Muscle of leg (tissue), 3 donors: ENCODE measurements at regions not wholly inside any gene's neighbourhood (a gene's known extent, or its start where the extent isn't known, plus 50 kb on each side); places are given as distances from the start of the nearest gene placed in this dataset.

Source experiments
- DNase-seq: peaks from one replicate; pipeline ENCODE4 v3.0.0; 2013
- H3K27ac ChIP-seq: one replicate; pipeline ENCODE4 v1.5.1; 2013; ENCODE audit warnings: mild to moderate bottlenecking, low read length, control low read depth
- H3K27me3 ChIP-seq: one replicate; pipeline ENCODE4 v1.6.1; 2013; ENCODE audit warnings: low read length; ENCODE audit not compliant: control insufficient read depth, insufficient read depth
- H3K36me3 ChIP-seq: one replicate; pipeline ENCODE4 v1.6.1; 2013; ENCODE audit warnings: low read length; ENCODE audit not compliant: control insufficient read depth, insufficient read depth
- H3K4me1 ChIP-seq: one replicate; pipeline ENCODE4 v1.6.1; 2013; ENCODE audit warnings: low read length; ENCODE audit not compliant: control insufficient read depth, insufficient read depth
- H3K4me3 ChIP-seq: one replicate; pipeline ENCODE4 v1.5.1; 2013; ENCODE audit warnings: low read length, control low read depth
- H3K9me3 ChIP-seq: replicated peaks from 2 replicates; pipeline ENCODE4 v1.6.1; 2013; ENCODE audit warnings: low read depth, low read length; ENCODE audit not compliant: control insufficient read depth
- WGBS: methylation state at CpG from one replicate; pipeline ENCODE4 v1.1.5; 2013; ENCODE audit warnings: missing lambda C conversion rate; ENCODE audit not compliant: insufficient coverage; 5-methylcytosine and 5-hydroxymethylcytosine counted together

DNA sequence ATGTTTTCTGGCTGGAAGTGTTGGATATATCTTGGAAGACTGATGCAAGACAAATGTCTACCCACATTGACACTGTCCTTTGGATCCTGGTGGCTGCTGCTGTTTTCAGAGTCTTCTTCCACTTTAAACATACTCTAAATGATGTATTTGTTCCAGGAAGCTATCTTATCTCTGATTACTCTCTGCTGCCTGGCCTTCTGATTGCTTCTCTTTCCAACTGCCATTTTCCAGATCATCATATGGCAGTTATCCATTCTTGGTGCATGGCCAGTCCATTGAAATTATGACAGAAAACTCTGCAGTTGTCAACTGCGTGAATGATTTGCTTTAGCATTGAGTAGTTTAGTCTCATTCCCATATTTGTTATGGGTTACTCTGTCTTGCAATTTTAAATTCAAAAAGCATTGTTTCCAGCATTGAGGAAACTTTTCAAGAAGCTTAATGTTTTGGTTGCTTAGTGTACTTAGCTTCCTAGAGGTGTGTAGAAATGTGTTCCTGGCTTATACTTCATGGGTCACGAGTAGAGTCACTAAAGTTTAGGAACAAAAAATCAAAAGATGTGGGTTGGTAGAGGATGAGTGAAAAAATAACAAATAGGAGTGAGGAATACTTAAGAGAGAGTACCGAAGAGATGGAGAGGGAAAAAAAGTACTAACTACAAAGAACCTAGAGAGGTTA is 268.3 kb upstream of the MTPN start:
- WGBS = 75% methylated on average over 1 of the region's 3 CpGs

GRCh38 chr7:136234040-136234439 is 256.9 kb upstream of the MTPN start:
- H3K9me3 ChIP-seq = no peaks in the 10 kb centered on the region
- no peak overlapping the region for H3K4me3 ChIP-seq
- no peak for DNase-seq
- H3K27me3 ChIP-seq = no peaks in the 10 kb centered on the region
- H3K27ac ChIP-seq = no peak overlapping the region
- no peaks in the 10 kb centered on the region for H3K4me1 ChIP-seq
- no peaks in the 10 kb centered on the region for H3K36me3 ChIP-seq

More for the DNA sequence above, 268.3 kb upstream of the MTPN start:
- Histone ChIP-seq H3K27me3 (no peaks in the 10 kb centered on the region), H3K4me1 (no peaks in the 10 kb centered on the region), H3K27ac (no peak overlapping the region), H3K4me3 (no peak overlapping the region), H3K36me3 (no peaks in the 10 kb centered on the region), H3K9me3 (no peaks in the 10 kb centered on the region)
- DNase-seq = no peak

GRCh38 chr7:136230210-136230609 is 253.1 kb upstream of the MTPN start:
- Histone ChIP-seq H3K4me1 (no peaks in the 10 kb centered on the region), H3K27ac (no peak overlapping the region), H3K36me3 (no peaks in the 10 kb centered on the region), H3K9me3 (no peaks in the 10 kb centered on the region), H3K27me3 (no peaks in the 10 kb centered on the region), H3K4me3 (no peak overlapping the region)
- WGBS = no CpG with 5 or more reads among the region's 1 CpG
- DNase-seq = no peak

DNA sequence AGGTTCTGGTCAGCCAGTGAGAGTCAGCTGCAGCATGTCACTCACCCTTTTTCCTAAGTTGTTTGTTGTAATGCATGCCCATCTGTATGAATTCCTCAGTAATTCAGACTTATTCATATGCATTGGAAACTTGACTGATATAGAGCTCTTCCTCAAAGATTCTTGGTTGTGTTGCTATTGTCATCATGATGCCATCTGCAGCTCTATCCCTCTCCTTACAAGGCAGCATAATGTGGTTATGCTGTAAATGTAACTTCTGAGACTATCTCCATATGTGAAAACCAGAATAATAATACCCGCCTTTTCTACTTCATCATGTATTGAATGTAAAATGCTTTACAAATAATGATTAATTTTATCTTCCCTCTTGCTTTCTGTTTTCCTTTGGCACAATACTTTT is 252.6 kb upstream of the MTPN start:
- H3K4me3 ChIP-seq = no peak overlapping the region
- WGBS = no CpG with 5 or more reads among the region's 1 CpG
- H3K4me1 ChIP-seq = no peaks in the 10 kb centered on the region
- H3K36me3 ChIP-seq = no peaks in the 10 kb centered on the region
- no peaks in the 10 kb centered on the region for H3K27me3 ChIP-seq
- no peak for DNase-seq
- H3K9me3 ChIP-seq = no peaks in the 10 kb centered on the region
- H3K27ac ChIP-seq = no peak overlapping the region

- Histone ChIP-seq H3K4me3 (no peak overlapping the region), H3K36me3 (no peaks in the 10 kb centered on the region), H3K9me3 (no peaks in the 10 kb centered on the region), H3K27me3 (no peaks in the 10 kb centered on the region), H3K4me1 (no peaks in the 10 kb centered on the region), H3K27ac (no peak overlapping the region)
- no peak for DNase-seq
- no CpG with 5 or more reads among the region's 3 CpGs for WGBS
These were observed 251.0 kb upstream of the MTPN start for GRCh38 chr7:136228171-136228570.

GRCh38 chr7:136214356-136214755 is 237.2 kb upstream of the MTPN start:
- Histone ChIP-seq H3K4me3 (no peak overlapping the region), H3K4me1 (no peaks in the 10 kb centered on the region), H3K27me3 (no peaks in the 10 kb centered on the region), H3K9me3 (no peaks in the 10 kb centered on the region), H3K27ac (no peak overlapping the region), H3K36me3 (no peaks in the 10 kb centered on the region)
- no peak for DNase-seq
- no CpG with 5 or more reads among the region's 1 CpG for WGBS

- Histone ChIP-seq H3K4me1 (no peaks in the 10 kb centered on the region), H3K9me3 (no peaks in the 10 kb centered on the region), H3K27ac (no peak overlapping the region), H3K36me3 (no peaks in the 10 kb centered on the region), H3K27me3 (no peaks in the 10 kb centered on the region), H3K4me3 (no peak overlapping the region)
- no peak for DNase-seq
- 95% methylated on average over 8 of the region's 12 CpGs for WGBS
These were observed 235.9 kb upstream of the MTPN start for GRCh38 chr7:136213012-136213411.

DNA sequence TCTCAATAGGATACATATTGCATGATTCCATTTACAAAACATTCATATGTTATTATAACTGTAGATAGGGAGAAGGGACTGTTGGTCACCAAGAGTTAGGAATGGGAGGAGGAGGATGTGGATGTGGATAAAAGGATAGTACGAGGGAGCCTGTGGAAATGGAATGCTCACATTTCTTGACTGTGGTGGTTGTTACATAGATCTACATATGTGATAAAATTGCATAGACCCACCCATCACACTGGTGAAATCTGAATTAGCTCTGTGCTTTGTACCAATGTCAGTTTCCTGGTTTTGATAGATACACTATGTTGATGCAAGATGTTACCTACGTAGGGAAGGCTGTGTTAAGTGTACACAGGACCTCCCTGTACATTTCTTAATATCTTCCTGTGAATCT is 233.5 kb upstream of the MTPN start:
- no peaks in the 10 kb centered on the region for H3K27me3 ChIP-seq
- WGBS = no CpG with 5 or more reads among the region's 2 CpGs
- DNase-seq = no peak
- H3K27ac ChIP-seq = no peak overlapping the region
- H3K36me3 ChIP-seq = no peaks in the 10 kb centered on the region
- H3K9me3 ChIP-seq = no peaks in the 10 kb centered on the region
- H3K4me1 ChIP-seq = no peaks in the 10 kb centered on the region
- no peak overlapping the region for H3K4me3 ChIP-seq

GRCh38 chr7:136210079-136210478 is 232.9 kb upstream of the MTPN start:
- Histone ChIP-seq H3K4me1 (no peaks in the 10 kb centered on the region), H3K27me3 (no peaks in the 10 kb centered on the region), H3K9me3 (no peaks in the 10 kb centered on the region), H3K36me3 (no peaks in the 10 kb centered on the region), H3K27ac (no peak overlapping the region), H3K4me3 (no peak overlapping the region)
- DNase-seq = no peak

GRCh38 chr7:136205956-136206355 is 228.8 kb upstream of the MTPN start:
- Histone ChIP-seq H3K9me3 (no peaks in the 10 kb centered on the region), H3K4me3 (no peak overlapping the region), H3K27me3 (no peaks in the 10 kb centered on the region), H3K4me1 (no peaks in the 10 kb centered on the region), H3K27ac (no peak overlapping the region), H3K36me3 (no peaks in the 10 kb centered on the region)
- DNase-seq = no peak
- no CpG with 5 or more reads among the region's 1 CpG for WGBS

DNA sequence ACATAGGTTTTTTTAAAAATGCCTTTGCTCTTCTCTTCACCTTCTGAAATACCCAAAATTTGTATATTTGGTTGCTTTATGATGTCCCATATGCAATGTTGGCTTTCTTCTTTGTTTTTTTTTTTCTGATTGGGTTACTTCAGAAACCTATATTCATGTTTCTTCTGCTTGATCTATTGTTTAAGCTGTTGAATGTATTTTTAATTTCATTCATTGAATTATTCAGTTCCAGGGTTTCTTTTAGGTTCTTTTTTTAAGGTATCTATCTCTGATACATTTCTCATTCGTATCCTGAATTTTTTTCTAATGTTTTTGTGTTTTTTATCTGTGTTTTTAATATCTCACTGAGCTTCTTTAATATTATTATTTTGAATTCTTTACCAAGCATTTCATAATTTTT is 221.0 kb upstream of the MTPN start:
- H3K4me1 ChIP-seq = no peaks in the 10 kb centered on the region
- H3K4me3 ChIP-seq = no peak overlapping the region
- no peaks in the 10 kb centered on the region for H3K27me3 ChIP-seq
- WGBS = no CpG with 5 or more reads among the region's 1 CpG
- no peak overlapping the region for H3K27ac ChIP-seq
- DNase-seq = no peak
- H3K9me3 ChIP-seq = peaks cover 17% of the 10 kb centered on the region
- no peaks in the 10 kb centered on the region for H3K36me3 ChIP-seq
